SU-DHL-6 (cell line): ENCODE measurements at regions not wholly inside any gene's neighbourhood (a gene's known extent, or its start where the extent isn't known, plus 50 kb on each side); places are given as distances from the start of the nearest gene placed in this dataset.

Source experiments
- H2AFZ ChIP-seq: fragments of 200-600 bp; sonication (generic); 2 replicates; pipeline ENCODE4 v1.6.1; 2014; ENCODE audit warnings: low read depth, mild to moderate bottlenecking, moderate library complexity, mixed read lengths, antibody characterized with exemption, low read length; ENCODE audit not compliant: severe bottlenecking
- H3F3A ChIP-seq: fragments of 200-600 bp; shearing (Covaris generic); 2 replicates; pipeline ENCODE4 v1.6.0; 2016; ENCODE audit warnings: antibody characterized with exemption, mild to moderate bottlenecking; ENCODE audit not compliant: insufficient read depth
- H3K27ac ChIP-seq: fragments of 200-600 bp; sonication (generic); 2 replicates; pipeline ENCODE4 v1.5.1; 2016; ENCODE audit warnings: low read depth, mild to moderate bottlenecking, low read length, moderate library complexity, mixed read lengths
- H3K27me3 ChIP-seq: fragments of 200-600 bp; sonication (generic), shearing (Covaris generic); 2 replicates; pipeline ENCODE4 v1.6.0; 2014; ENCODE audit warnings: mild to moderate bottlenecking, low read length
- H3K36me3 ChIP-seq: fragments of 200-600 bp; sonication (generic); 2 replicates; pipeline ENCODE4 v1.6.1; 2014; ENCODE audit warnings: mild to moderate bottlenecking, low read length, mixed read lengths
- H3K4me2 ChIP-seq: fragments of 300-600, 200-600 bp; shearing (Covaris generic), sonication (generic); 2 replicates; pipeline ENCODE4 v1.6.0; 2014; ENCODE audit warnings: low read length, low read depth, mild to moderate bottlenecking; ENCODE audit not compliant: poor library complexity, severe bottlenecking
- H3K4me3 ChIP-seq: fragments of 200-600 bp; sonication (generic); 2 replicates; pipeline ENCODE4 v1.5.1; 2014; ENCODE audit warnings: antibody characterized with exemption, low read length, mild to moderate bottlenecking, mixed read lengths; ENCODE audit not compliant: insufficient read depth, poor library complexity, severe bottlenecking
- H3K79me2 ChIP-seq: fragments of 200-600 bp; sonication (generic); 2 replicates; pipeline ENCODE4 v1.6.1; 2014; ENCODE audit warnings: mild to moderate bottlenecking, low read length, moderate library complexity; ENCODE audit not compliant: insufficient read depth
- H3K9ac ChIP-seq: fragments of 200-600 bp; sonication (generic); 2 replicates; pipeline ENCODE4 v1.7.0; 2014; ENCODE audit warnings: mild to moderate bottlenecking, low read length
- H3K9me2 ChIP-seq: fragments of 200-600 bp; sonication (generic); replicated peaks from 2 replicates; pipeline ENCODE4 v1.6.1; 2014; ENCODE audit warnings: low read length; ENCODE audit not compliant: insufficient read depth
- H3K9me3 ChIP-seq: fragments of 200-600 bp; sonication (generic); 2 replicates; pipeline ENCODE4 v1.6.1; 2014; ENCODE audit warnings: low read length, mixed read lengths; ENCODE audit not compliant: insufficient read depth
- H4K20me1 ChIP-seq: fragments of 200-600 bp; sonication (generic); 2 replicates; pipeline ENCODE4 v1.6.1; 2014; ENCODE audit warnings: low read depth, mild to moderate bottlenecking, antibody characterized with exemption, low read length, moderate library complexity, mixed read lengths
- EZH2phosphoT487 ChIP-seq: fragments of 200-600 bp; sonication (generic), shearing (Covaris generic); conservative IDR thresholded peaks from 2 replicates; pipeline ENCODE4 v1.6.1; 2018; ENCODE audit warnings: mild to moderate bottlenecking, antibody characterized with exemption, low read length, moderate library complexity, mixed read lengths
- TF ChIP-seq, protein P1 (sequence below): fragments of 200-600 bp; sonication (generic); IDR thresholded peaks from one replicate; pipeline ENCODE4 v1.5.1; 2017; ENCODE audit warnings: antibody characterized with exemption, mild to moderate bottlenecking, low read length, moderate library complexity; ENCODE audit not compliant: insufficient read depth, poor library complexity, severe bottlenecking

DNA sequence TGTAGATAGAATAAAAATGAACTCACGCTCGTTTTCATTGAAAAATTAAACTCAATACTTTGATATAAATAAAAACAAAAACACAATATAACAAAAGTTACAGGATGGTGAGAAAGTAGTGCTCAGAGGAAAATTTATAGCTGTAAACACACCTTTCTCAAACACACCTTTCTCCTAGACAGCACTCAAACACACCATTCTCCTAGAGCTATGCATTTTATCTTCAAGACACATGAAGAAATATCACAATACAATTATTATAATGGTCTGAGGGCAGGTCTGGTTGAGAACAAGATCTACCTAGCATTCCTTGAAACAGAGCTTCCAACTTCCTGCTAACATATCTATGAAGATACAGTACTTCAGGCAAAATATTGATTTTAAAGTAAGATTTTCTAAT lies 183.4 kb upstream of the NBEA start:
- H3K79me2 ChIP-seq = no peaks in the 10 kb centered on the region
- no peak overlapping the region for H2AFZ ChIP-seq
- no peak overlapping the region for H3K4me3 ChIP-seq
- H3F3A ChIP-seq = no peaks in the 10 kb centered on the region
- H3K9ac ChIP-seq = no peak overlapping the region
- no peak overlapping the region for H3K27ac ChIP-seq
- no peak for TF ChIP-seq EZH2phosphoT487
- TF ChIP-seq, protein P1, sequence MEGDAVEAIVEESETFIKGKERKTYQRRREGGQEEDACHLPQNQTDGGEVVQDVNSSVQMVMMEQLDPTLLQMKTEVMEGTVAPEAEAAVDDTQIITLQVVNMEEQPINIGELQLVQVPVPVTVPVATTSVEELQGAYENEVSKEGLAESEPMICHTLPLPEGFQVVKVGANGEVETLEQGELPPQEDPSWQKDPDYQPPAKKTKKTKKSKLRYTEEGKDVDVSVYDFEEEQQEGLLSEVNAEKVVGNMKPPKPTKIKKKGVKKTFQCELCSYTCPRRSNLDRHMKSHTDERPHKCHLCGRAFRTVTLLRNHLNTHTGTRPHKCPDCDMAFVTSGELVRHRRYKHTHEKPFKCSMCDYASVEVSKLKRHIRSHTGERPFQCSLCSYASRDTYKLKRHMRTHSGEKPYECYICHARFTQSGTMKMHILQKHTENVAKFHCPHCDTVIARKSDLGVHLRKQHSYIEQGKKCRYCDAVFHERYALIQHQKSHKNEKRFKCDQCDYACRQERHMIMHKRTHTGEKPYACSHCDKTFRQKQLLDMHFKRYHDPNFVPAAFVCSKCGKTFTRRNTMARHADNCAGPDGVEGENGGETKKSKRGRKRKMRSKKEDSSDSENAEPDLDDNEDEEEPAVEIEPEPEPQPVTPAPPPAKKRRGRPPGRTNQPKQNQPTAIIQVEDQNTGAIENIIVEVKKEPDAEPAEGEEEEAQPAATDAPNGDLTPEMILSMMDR = no peak
- no peaks in the 10 kb centered on the region for H3K9me2 ChIP-seq
- no peaks in the 10 kb centered on the region for H3K36me3 ChIP-seq
- H3K4me2 ChIP-seq = no peak overlapping the region
- no peaks in the 10 kb centered on the region for H4K20me1 ChIP-seq
- H3K9me3 ChIP-seq = 0 out of 2 replicates have a peak, but pooled peaks cover 3% of the 10 kb centered on the region
- H3K27me3 ChIP-seq = no peaks in the 10 kb centered on the region

GRCh38 chr13:34762312-34762711 lies 179.8 kb upstream of the NBEA start:
- no peaks in the 10 kb centered on the region for H3K36me3 ChIP-seq
- H3K9ac ChIP-seq = no peak overlapping the region
- no peaks in the 10 kb centered on the region for H4K20me1 ChIP-seq
- no peaks in the 10 kb centered on the region for H3K27me3 ChIP-seq
- H3K4me2 ChIP-seq = no peak overlapping the region
- H3K9me3 ChIP-seq = no peaks in the 10 kb centered on the region
- no peak overlapping the region for H3K27ac ChIP-seq
- no peaks in the 10 kb centered on the region for H3F3A ChIP-seq
- no peaks in the 10 kb centered on the region for H3K9me2 ChIP-seq
- no peaks in the 10 kb centered on the region for H3K79me2 ChIP-seq
- H3K4me3 ChIP-seq = no peak overlapping the region
- no peak overlapping the region for H2AFZ ChIP-seq
- no peak for TF ChIP-seq EZH2phosphoT487
- TF ChIP-seq, protein P1 = no peak

DNA sequence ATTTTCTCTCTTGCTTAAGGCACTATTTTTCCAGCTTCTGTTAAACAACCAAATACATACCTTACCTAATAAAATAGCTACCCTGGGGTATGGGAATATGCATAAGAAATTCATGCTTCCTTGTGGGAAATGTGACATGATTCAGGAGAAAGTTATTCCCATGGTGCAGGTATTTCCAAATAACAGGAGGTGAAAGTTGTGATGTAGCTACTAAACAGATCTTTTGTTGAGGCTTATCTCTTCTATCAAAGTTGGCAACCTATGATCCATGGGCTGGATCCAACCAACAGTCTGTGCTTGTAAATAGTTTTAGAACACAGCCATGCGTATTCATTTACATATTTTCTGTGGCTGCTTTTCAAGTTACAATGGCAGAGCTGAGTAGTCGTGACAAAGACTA lies 177.8 kb upstream of the NBEA start:
- H3K9ac ChIP-seq = no peak overlapping the region
- no peak overlapping the region for H2AFZ ChIP-seq

More for the DNA sequence above, 177.8 kb upstream of the NBEA start:
- no peaks in the 10 kb centered on the region for H3K36me3 ChIP-seq
- H3K9me3 ChIP-seq = no peaks in the 10 kb centered on the region
- no peaks in the 10 kb centered on the region for H4K20me1 ChIP-seq
- no peaks in the 10 kb centered on the region for H3F3A ChIP-seq
- H3K9me2 ChIP-seq = no peaks in the 10 kb centered on the region
- no peak for TF ChIP-seq EZH2phosphoT487
- TF ChIP-seq, protein P1 = no peak
- H3K4me3 ChIP-seq = no peak overlapping the region
- H3K27ac ChIP-seq = no peak overlapping the region
- no peaks in the 10 kb centered on the region for H3K79me2 ChIP-seq
- no peak overlapping the region for H3K4me2 ChIP-seq
- no peaks in the 10 kb centered on the region for H3K27me3 ChIP-seq
